ENCODE measurements at regions not wholly inside any gene's neighbourhood (a gene's known extent, or its start where the extent isn't known, plus 50 kb on each side); places are given as distances from the start of the nearest gene placed in this dataset.

DNA sequence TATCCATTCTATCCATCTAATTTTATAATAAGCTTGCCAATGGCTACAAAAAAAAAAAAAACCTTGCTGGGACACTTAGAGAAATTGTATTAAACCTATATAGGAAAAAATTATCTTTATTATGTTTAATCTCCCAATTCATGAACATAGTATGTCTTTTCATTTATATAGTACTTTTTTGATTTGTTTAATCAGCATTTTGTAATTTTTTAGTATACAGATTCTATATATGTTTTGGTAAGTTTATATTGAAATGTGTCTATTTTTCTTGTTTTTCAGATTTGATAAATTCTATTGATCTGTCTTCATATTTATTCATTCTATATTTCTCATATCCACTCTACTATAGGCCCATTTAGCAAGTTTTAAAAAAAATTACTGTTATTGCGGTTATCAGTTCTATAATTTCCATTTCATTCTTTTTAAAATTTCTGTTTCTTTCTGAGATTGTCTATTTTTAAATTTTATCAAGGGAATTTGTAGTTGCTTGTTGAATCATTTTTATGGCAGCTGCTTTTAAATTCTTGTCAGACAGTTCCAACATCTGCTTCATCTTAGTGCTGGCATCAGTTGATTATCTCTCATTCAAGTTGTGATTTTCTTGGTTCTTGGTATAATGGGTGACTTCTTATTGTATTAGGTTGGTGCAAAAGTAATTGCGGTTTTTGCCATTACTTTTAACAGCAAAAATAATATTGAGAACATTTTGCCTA is 170.1 kb upstream of the S1PR3 start:
- TF ChIP-seq, protein P1, sequence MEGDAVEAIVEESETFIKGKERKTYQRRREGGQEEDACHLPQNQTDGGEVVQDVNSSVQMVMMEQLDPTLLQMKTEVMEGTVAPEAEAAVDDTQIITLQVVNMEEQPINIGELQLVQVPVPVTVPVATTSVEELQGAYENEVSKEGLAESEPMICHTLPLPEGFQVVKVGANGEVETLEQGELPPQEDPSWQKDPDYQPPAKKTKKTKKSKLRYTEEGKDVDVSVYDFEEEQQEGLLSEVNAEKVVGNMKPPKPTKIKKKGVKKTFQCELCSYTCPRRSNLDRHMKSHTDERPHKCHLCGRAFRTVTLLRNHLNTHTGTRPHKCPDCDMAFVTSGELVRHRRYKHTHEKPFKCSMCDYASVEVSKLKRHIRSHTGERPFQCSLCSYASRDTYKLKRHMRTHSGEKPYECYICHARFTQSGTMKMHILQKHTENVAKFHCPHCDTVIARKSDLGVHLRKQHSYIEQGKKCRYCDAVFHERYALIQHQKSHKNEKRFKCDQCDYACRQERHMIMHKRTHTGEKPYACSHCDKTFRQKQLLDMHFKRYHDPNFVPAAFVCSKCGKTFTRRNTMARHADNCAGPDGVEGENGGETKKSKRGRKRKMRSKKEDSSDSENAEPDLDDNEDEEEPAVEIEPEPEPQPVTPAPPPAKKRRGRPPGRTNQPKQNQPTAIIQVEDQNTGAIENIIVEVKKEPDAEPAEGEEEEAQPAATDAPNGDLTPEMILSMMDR (IDR thresholded peaks at IDR 0.05), result no peak
- intact Hi-C loops (cut with DNase I, micrococcal nuclease), result no loop called here
- H3K9me3 ChIP-seq, result no peaks in the 10 kb centered on the region
- ATAC-seq, result no peak
- no peak for DNase-seq
- H3K4me1 ChIP-seq (ENCODE audit: low read depth), result no peaks in the 10 kb centered on the region
- no peak overlapping the region for H3K4me3 ChIP-seq
- H3K36me3 ChIP-seq (ENCODE audit: low read depth), result no peaks in the 10 kb centered on the region

DNA sequence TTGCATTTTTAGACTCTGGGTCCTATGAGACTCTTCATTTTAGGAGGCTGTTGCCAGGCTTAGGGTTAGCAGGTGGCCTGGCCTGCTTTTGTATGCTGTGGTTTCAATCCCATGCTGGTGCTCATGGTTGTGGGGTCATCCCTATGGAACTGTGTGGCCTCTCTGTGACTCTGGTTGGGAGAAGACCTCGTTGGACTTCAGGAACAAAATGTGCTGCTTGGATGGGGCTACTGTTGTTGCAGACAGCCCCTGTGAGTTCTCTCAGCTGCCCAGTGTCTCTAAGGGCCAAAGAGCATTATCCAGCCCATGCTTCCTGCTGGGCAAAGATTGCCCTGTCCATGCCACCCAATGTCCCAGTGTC is 169.5 kb upstream of the S1PR3 start:
- ATAC-seq, result no peak
- TF ChIP-seq, protein P1 (IDR thresholded peaks at IDR 0.05), result no peak
- intact Hi-C loops (cut with DNase I, micrococcal nuclease), result no loop called here
- no peaks in the 10 kb centered on the region for H3K9me3 ChIP-seq
- H3K4me3 ChIP-seq, result no peak overlapping the region
- H3K36me3 ChIP-seq (ENCODE audit: low read depth), result no peaks in the 10 kb centered on the region
- no peaks in the 10 kb centered on the region for H3K4me1 ChIP-seq (ENCODE audit: low read depth)
- no peak for DNase-seq

DNA sequence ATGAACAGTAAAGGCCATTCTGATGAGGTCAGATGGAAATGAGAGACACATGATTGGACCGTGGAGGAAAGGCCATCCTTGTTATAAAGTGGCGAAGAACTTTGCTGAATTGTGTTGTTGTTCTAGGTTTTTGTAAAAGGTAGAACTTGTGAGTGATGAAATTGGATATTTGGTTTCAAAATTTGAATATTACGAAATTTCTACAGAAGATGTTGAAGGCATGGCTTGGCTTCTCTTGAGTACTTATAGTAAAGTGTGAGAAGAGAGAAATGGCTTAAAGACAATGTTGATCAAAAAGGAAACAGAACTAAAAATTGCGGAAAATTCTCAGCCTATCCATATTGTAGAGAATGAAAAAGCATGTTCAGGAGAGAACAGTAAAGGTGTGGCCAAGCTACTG is 166.6 kb upstream of the S1PR3 start:
- no peaks in the 10 kb centered on the region for H3K36me3 ChIP-seq (ENCODE audit: low read depth)
- ATAC-seq (no peak), DNase-seq (no peak)
- intact Hi-C loops (cut with DNase I, micrococcal nuclease), result no loop called here
- H3K4me1 ChIP-seq (ENCODE audit: low read depth), result no peaks in the 10 kb centered on the region
- H3K4me3 ChIP-seq, result no peak overlapping the region
- TF ChIP-seq, protein P1 (IDR thresholded peaks at IDR 0.05), result no peak
- H3K9me3 ChIP-seq, result no peaks in the 10 kb centered on the region

DNA sequence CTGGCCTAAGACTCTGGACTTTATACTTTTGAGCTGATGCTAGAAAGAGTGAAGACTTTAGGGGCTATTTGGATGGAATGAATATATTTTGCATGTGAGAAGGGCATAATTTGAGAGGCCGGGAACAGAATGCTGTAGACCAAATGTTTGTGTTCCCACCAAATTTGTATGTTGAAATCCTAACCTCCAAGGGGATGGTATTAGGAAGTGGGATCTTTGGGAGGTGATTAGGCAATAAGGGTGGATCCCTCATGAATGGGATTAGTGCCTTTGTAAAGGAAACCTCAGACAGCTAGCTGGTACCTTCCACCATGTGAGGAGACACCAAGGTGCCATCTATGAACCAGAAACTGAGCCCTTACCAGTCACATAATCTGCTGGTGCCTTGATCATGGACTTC is 165.1 kb upstream of the S1PR3 start:
- DNase-seq (no peak), ATAC-seq (no peak)
- Histone ChIP-seq H3K4me3 (no peak overlapping the region), H3K36me3 (ENCODE audit: low read depth) (no peaks in the 10 kb centered on the region), H3K9me3 (no peaks in the 10 kb centered on the region), H3K4me1 (ENCODE audit: low read depth) (no peaks in the 10 kb centered on the region)
- intact Hi-C loops (cut with DNase I, micrococcal nuclease), result no loop called here
- TF ChIP-seq, protein P1 (IDR thresholded peaks at IDR 0.05), result no peak

DNA sequence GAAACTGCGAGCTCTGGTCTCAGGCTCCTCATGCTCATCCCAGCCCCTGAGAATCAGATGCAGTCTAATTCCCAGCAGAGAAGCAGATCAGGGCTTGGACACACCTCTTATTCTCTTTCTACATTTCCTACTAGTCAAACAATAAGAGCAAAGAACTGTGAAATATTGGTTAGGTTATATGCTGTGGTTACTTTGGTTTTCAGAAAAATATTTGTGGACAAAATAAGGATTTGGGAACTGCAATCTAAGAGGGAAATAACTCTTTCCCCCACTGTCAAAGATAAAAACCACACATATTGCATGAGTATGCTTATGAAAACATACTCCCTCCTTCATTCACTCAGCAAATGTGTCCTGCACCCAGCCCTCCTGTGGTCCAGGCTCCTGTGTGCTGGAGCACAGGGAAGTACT is 164.5 kb upstream of the S1PR3 start:
- no peaks in the 10 kb centered on the region for H3K4me1 ChIP-seq (ENCODE audit: low read depth)
- no peak overlapping the region for H3K4me3 ChIP-seq
- no peaks in the 10 kb centered on the region for H3K36me3 ChIP-seq (ENCODE audit: low read depth)
- intact Hi-C loops (cut with DNase I, micrococcal nuclease), result no loop called here
- ATAC-seq (no peak), DNase-seq (no peak)
- H3K9me3 ChIP-seq, result no peaks in the 10 kb centered on the region
- TF ChIP-seq, protein P1 (IDR thresholded peaks at IDR 0.05), result no peak

DNA sequence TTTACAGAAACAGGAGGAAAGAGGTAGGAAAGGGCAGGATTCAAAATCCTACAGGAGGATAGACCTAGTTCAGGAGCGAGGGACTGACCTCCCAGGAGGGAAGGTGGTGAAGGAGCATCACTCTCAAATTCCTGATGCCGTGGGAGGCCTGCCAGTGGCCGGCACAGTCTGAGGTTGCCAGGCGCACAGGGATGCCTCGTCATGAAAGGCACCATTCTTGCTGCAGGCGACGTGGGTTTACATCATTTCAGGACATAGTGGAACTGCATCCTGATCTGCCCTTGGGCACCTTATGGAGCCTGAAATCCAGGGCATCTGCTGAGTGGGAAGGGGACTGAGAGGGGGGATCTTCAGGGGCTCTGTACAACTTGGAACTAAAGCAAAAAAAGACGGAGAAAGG is 163.2 kb upstream of the S1PR3 start:
- Histone ChIP-seq H3K4me3 (no peak overlapping the region), H3K9me3 (no peaks in the 10 kb centered on the region), H3K36me3 (ENCODE audit: low read depth) (no peaks in the 10 kb centered on the region), H3K4me1 (ENCODE audit: low read depth) (no peaks in the 10 kb centered on the region)
- intact Hi-C loops (cut with DNase I, micrococcal nuclease), result no loop called here
- DNase-seq (no peak), ATAC-seq (no peak)
- TF ChIP-seq, protein P1 (IDR thresholded peaks at IDR 0.05), result no peak

Data from mucosa of descending colon (tissue), 3 donors.